ENCODE measurements at regions not wholly inside any gene's neighbourhood (a gene's known extent, or its start where the extent isn't known, plus 50 kb on each side); places are given as distances from the start of the nearest gene placed in this dataset.

- Mint-ChIP-seq H3K27me3 (peaks cover 2% of the 10 kb centered on the region), H3K36me3 (ENCODE audit: low read depth) (no peaks in the 10 kb centered on the region), H3K9me3 (peaks cover 2% of the 10 kb centered on the region), H3K4me3 (no peak overlapping the region), H3K4me1 (no peaks in the 10 kb centered on the region), H3K27ac (no peak overlapping the region)
- ATAC-seq (ENCODE audit: low read depth): no peak
- DNase-seq: no peak
- CTCF ChIA-PET: no interaction called here
- POLR2A ChIA-PET: no interaction called here
- TF ChIP-seq, protein P1, sequence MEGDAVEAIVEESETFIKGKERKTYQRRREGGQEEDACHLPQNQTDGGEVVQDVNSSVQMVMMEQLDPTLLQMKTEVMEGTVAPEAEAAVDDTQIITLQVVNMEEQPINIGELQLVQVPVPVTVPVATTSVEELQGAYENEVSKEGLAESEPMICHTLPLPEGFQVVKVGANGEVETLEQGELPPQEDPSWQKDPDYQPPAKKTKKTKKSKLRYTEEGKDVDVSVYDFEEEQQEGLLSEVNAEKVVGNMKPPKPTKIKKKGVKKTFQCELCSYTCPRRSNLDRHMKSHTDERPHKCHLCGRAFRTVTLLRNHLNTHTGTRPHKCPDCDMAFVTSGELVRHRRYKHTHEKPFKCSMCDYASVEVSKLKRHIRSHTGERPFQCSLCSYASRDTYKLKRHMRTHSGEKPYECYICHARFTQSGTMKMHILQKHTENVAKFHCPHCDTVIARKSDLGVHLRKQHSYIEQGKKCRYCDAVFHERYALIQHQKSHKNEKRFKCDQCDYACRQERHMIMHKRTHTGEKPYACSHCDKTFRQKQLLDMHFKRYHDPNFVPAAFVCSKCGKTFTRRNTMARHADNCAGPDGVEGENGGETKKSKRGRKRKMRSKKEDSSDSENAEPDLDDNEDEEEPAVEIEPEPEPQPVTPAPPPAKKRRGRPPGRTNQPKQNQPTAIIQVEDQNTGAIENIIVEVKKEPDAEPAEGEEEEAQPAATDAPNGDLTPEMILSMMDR (IDR thresholded peaks at IDR 0.05): no peak
- intact Hi-C loops (cut with micrococcal nuclease): no loop called here
Measured at GRCh38 chr9:81476813-81477490, 212.4 kb downstream of the TLE1 start.

GRCh38 chr9:81474792-81475191 lies 214.6 kb downstream of the TLE1 start:
- DNase-seq (no peak), ATAC-seq (ENCODE audit: low read depth) (no peak)
- Mint-ChIP-seq H3K27ac (no peak overlapping the region), H3K9me3 (no peaks in the 10 kb centered on the region), H3K36me3 (ENCODE audit: low read depth) (no peaks in the 10 kb centered on the region), H3K4me3 (no peak overlapping the region), H3K27me3 (no peaks in the 10 kb centered on the region), H3K4me1 (no peaks in the 10 kb centered on the region)
- ChIA-PET CTCF (no interaction called here), POLR2A (no interaction called here)
- intact Hi-C loops (cut with micrococcal nuclease): no loop called here
- TF ChIP-seq, protein P1 (IDR thresholded peaks at IDR 0.05): no peak

GRCh38 chr9:81474125-81474524 lies 215.2 kb downstream of the TLE1 start:
- no peak overlapping the region for H3K27ac Mint-ChIP-seq
- POLR2A ChIA-PET: no interaction called here
- CTCF ChIA-PET: no interaction called here
- no peaks in the 10 kb centered on the region for H3K4me1 Mint-ChIP-seq
- H3K4me3 Mint-ChIP-seq: no peak overlapping the region
- DNase-seq (no peak), ATAC-seq (ENCODE audit: low read depth) (no peak)
- H3K36me3 Mint-ChIP-seq (ENCODE audit: low read depth): no peaks in the 10 kb centered on the region
- TF ChIP-seq, protein P1 (IDR thresholded peaks at IDR 0.05): no peak
- no peaks in the 10 kb centered on the region for H3K9me3 Mint-ChIP-seq
- H3K27me3 Mint-ChIP-seq: no peaks in the 10 kb centered on the region
- intact Hi-C loops (cut with micrococcal nuclease): no loop called here

GRCh38 chr9:81473708-81474107 lies 215.6 kb downstream of the TLE1 start:
- no peaks in the 10 kb centered on the region for H3K4me1 Mint-ChIP-seq

DNA sequence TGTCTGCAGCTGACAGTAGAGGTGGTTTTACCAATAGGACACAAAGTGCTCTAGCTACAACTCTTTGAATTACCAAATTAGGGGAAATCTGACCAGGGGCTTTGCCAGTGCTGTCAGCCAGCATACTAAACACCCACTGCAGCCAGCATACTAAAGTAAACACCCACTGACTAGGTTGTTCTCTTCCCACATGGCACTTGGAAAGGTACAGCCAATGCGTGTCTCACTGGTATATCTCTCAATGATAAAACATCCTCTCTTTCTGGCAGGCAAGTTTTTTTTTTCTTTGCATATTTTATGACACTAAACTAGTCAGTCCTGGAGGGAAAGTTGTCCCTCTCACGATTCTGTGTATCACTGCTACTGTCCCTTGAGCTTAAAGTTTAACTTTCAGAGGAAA lies 216.1 kb downstream of the TLE1 start:
- Mint-ChIP-seq H3K4me1 (no peaks in the 10 kb centered on the region), H3K27me3 (no peaks in the 10 kb centered on the region), H3K27ac (no peak overlapping the region), H3K9me3 (no peaks in the 10 kb centered on the region), H3K36me3 (ENCODE audit: low read depth) (no peaks in the 10 kb centered on the region), H3K4me3 (no peak overlapping the region)
- TF ChIP-seq, protein P1 (IDR thresholded peaks at IDR 0.05): no peak
- CTCF ChIA-PET: no interaction called here
- DNase-seq (no peak), ATAC-seq (ENCODE audit: low read depth) (no peak)
- intact Hi-C loops (cut with micrococcal nuclease): no loop called here
- POLR2A ChIA-PET: no interaction called here

More at GRCh38 chr9:81473708-81474107, 215.6 kb downstream of the TLE1 start:
- H3K4me3 Mint-ChIP-seq: no peak overlapping the region
- no peak for DNase-seq
- H3K27me3 Mint-ChIP-seq: no peaks in the 10 kb centered on the region
- intact Hi-C loops (cut with micrococcal nuclease): no loop called here
- no peak overlapping the region for H3K27ac Mint-ChIP-seq
- CTCF ChIA-PET: no interaction called here
- TF ChIP-seq, protein P1 (IDR thresholded peaks at IDR 0.05): no peak
- POLR2A ChIA-PET: no interaction called here
- no peaks in the 10 kb centered on the region for H3K36me3 Mint-ChIP-seq (ENCODE audit: low read depth)
- ATAC-seq (ENCODE audit: low read depth): no peak
- H3K9me3 Mint-ChIP-seq: no peaks in the 10 kb centered on the region

Measured in activated B cell treated with CpG ODN at 0.5 μM for 24 hours (primary cell).